GM18907 (cell line): ENCODE measurements at regions not wholly inside any gene's neighbourhood (a gene's known extent, or its start where the extent isn't known, plus 50 kb on each side); places are given as distances from the start of the nearest gene placed in this dataset.
A peak's percentile ranks its signal among the peaks of the same experiment; 100 is the strongest.

Experiments
- ATAC-seq: cut with Tn5 transposase; IDR thresholded peaks from one replicate; pipeline ENCODE4 v1.9.1; 2021; ENCODE audit warnings: mild to moderate bottlenecking, moderate library complexity; ENCODE audit not compliant: unreplicated experiment

GRCh38 chr20:22374678-22375590, 209.4 kb downstream of the FOXA2 start:
- ATAC-seq: no peak

GRCh38 chr20:22374066-22374465, 210.3 kb downstream of the FOXA2 start:
- no peak for ATAC-seq

DNA sequence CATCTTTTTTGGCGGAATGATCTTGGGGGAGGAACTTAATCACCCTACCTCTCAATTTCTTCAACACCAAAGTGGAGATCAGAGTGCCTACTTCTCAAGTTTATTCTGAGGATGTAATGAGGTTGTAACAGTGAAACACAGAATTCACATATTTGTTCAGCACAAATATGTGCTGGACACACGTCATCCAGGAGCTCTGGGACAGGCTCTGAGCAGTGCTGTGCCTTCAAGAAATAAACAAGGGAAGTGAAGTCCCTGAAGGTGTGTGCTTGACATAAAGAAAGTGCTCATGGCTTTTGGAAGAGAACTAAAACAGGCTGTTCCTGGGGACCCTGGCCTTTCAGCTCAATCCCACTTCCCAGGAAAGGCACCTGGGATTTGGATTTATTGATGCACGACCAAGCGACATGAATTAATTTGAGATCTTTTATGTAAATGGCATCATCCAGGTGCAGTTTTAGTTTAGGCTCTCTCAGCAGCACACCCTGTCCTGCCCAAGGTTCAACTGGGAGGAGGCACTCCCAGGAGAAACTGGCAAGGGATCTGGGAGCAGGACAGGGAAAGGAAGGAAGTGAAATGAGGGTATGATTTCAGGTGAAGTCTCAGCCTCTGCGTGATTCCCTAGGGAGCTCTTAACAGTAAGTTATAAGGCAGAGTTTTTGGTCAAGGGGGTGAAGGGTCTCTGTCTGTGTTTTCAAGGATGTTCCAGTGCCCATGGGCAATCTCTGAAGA, 211.0 kb downstream of the FOXA2 start:
- no peak for ATAC-seq

DNA sequence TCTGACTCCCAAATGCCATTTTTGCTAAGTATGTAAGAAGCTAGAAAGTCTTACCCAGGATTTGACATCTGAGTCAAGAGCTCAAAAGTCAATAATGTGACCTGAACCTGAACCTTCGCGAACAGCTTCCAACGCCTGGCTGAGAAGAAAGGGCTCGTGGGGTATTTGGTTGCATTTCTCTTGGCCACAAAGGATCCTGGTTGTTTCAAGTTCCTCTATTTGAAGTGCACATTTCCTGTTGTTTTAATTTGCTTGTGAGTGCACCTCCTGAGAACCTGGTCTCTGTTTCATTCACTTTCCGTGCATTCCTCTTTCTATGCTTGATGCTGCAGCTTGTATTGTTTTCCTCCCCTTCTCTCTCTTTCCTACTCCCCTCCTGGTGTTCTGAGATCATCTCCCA, 212.5 kb downstream of the FOXA2 start:
- ATAC-seq: peak; percentile 90

DNA sequence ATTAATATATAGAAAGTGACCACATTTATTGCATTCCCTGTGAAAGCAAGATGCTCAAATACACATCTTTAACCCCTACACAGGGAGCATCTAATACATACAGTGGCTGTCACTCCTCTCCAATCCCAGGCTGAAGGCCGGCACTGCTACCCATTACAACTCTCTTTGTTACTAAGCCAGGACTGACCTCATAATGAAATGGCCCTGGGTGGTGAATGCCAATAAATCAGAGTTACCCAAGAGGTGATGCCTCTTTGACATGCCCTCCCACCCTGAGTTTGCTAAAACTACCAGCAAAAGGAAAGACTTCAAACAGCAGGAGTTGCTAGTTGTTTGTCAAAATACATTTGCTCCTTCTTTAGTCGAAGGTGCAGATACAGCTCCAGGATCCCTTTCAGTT, 214.2 kb downstream of the FOXA2 start:
- ATAC-seq: no peak

GRCh38 chr20:22369100-22369499, 215.3 kb downstream of the FOXA2 start:
- ATAC-seq: no peak

- no peak for ATAC-seq
These were observed 216.1 kb downstream of the FOXA2 start for GRCh38 chr20:22368235-22368634.

GRCh38 chr20:22366631-22367030, 217.7 kb downstream of the FOXA2 start:
- no peak for ATAC-seq

DNA sequence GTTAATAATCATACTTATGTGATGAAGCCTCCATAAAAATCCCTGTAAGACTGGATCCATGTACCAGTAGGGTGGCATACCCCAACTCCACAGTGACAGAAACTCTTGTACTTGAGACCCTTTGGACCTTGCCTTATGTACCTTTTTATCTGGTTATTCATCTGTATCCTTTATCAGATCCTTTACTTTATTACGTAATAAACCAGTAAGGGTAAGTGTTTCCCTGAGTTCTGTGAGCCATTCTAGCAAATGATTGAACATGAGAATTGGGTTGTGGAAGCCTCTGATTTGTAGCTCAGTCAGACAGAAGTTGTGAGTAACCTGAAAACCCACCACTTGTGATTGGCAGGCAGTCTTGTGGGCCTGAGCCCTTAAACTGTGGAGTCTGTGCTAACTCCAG, 229.7 kb downstream of the FOXA2 start:
- no peak for ATAC-seq

GRCh38 chr20:22353586-22353985, 230.8 kb downstream of the FOXA2 start:
- ATAC-seq: no peak

GRCh38 chr20:22352019-22352418, 232.4 kb downstream of the FOXA2 start:
- no peak for ATAC-seq

DNA sequence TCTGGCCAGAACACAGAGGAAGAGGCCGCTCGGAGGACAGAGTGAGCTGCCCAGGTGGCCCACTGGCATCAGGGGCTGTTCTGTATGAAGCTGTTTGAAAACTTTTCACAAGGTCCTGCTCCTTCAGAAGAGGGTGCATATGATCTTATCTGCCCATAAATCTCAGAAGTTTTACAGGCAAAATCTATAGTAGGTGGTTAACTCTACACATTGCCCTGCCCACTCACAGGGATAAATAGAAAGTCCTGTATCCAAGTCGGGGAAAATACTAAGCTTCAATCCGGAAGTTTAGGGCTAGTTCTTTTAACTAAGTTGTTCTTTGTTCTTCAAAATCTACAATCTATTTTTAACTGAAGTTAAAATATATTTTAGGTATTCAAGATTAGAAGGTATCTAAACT, 233.7 kb downstream of the FOXA2 start:
- ATAC-seq: no peak

- ATAC-seq: no peak
These were observed 236.4 kb downstream of the FOXA2 start for GRCh38 chr20:22348010-22348409.

DNA sequence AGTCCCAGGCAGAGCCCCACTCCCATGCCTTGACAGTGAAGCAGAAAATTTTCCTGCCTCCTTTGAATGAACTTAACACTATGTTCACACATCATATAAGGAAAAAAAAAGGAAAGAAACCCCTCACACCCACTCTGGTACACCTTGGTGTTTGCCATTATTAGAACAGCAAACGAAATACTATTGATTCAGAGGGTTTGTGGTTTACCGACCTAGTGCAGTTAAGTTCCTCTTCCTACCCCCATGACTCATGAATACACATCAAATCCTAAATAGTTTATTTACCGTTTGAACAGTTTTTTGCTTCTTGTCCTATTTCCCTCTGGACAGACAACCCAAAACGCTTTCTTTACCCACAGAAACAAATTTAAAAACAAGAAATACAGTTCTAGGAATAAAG, 237.7 kb downstream of the FOXA2 start:
- peak; percentile 62 for ATAC-seq

- ATAC-seq: no peak
These were observed 240.8 kb downstream of the FOXA2 start for GRCh38 chr20:22343612-22344011.

DNA sequence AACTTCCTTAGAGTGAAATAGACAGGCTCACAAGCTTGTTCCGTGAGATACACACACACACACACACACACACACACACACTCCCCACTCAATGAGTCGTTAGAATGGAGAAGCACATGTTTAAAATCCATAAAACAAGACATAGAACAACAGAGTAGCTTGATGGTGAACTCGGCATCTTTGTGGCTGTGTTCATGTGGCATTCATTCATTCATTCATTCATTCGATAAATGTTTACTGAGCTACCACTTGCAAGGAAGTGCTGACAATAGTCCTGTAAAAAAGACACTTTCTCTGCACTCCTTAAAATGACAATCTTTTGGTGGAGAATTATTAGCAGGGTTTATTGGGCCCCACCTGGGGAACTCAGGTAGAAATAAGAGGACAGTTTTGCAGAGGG, 242.0 kb downstream of the FOXA2 start:
- no peak for ATAC-seq

GRCh38 chr20:22341508-22341907, 242.9 kb downstream of the FOXA2 start:
- no peak for ATAC-seq

GRCh38 chr20:22339946-22340345, 244.4 kb downstream of the FOXA2 start:
- ATAC-seq: no peak

DNA sequence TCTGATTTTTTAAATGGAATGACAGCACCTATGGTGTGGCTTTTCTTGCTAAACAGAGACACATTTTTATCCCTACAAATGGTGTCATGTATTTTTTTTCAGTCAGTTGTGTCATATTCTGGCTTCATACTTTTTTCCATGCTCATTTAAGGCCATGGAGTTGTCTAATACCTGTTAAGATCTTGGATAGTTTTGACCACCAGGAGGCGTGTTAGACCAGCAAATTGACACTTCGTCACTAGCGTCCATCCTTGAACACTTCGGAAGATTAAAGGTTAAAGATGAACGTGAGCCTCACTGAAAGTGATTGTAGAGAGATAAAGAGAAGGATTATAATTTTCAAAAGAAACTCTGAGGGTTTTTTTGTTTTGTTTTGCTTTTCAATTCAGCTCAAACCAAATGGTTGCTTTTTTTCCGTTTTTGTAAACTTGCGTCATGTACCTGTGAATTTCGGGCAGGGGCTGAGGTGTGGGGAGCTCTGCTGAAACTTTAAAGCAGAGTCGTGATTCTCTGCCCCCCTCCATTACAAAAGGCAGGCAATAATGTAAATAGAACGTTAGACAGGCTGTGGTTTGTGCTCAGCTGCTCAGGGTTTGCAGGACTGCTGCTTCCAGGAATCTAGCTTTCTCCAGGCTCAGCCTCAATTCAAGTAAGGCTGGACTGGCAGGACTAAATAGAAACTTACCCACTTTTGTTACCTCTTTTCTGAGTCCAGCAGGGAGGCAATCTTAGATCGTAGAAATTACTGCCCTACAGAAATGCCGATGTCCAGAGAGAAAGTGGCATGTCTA, 245.1 kb downstream of the FOXA2 start:
- ATAC-seq: peak; percentile 65

DNA sequence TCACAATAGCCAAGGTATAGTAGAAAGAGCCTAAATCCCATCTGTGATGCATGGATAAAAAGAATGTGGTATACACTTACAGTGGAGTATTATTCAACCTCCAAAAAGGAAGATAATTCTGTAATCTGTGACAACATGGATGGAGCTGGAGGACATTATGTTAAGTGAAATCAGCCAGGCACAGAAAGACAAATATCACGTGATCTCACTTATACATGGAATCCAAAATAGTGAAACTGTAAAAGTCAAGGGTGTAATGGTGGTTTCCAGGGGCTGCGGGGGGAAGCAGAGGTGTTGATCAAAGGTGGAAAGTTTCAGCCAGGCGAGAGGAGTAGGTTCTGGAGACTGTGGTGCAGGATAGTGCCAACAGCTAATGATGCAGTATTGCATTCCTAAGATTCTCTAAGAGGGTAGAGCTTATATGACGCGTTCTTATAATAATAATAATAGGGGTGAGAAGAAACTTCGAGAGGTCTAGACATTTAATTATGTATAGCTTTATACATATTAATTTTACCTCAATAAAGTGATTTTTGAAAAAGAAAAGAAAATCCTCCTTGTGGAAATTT, 246.1 kb downstream of the FOXA2 start:
- no peak for ATAC-seq

- ATAC-seq: no peak
These were observed 249.2 kb downstream of the FOXA2 start for GRCh38 chr20:22335210-22335609.
